ENCODE measurements at regions not wholly inside any gene's neighbourhood (a gene's known extent, or its start where the extent isn't known, plus 50 kb on each side); places are given as distances from the start of the nearest gene placed in this dataset.

- H3K4me1 ChIP-seq (ENCODE audit: control insufficient read depth in 1 of 2, insufficient read depth in 2 of 2, low read length in 2 of 2) = no peaks in the 10 kb centered on the region
- DNase-seq = no peak
- H3K36me3 Mint-ChIP-seq = no peaks in the 10 kb centered on the region
- no peaks in the 10 kb centered on the region for H4K20me1 ChIP-seq (ENCODE audit: insufficient read depth, low read length)
- H3K79me2 ChIP-seq (ENCODE audit: insufficient read depth, low read length) = no peaks in the 10 kb centered on the region
- WGBS (ENCODE audit: insufficient coverage) = 100% methylated on average over 1 of the region's 1 CpG
- H3K4me3 ChIP-seq (replicated peaks in 1 of 3; ENCODE audit: low read depth in 2 of 3, low read length in 3 of 3) = no peak overlapping the region
- H3K9me3 Mint-ChIP-seq = peaks cover 0 to 2% (median 0%) of the 10 kb centered on the region in 7 donors
- H3K9ac ChIP-seq (ENCODE audit: insufficient read depth, low read length, poor library complexity, severe bottlenecking) = no peak overlapping the region
- H3K9me3 ChIP-seq (replicated peaks in 1 of 2; ENCODE audit: control insufficient read depth in 1 of 2, insufficient read depth in 1 of 2, low read length in 2 of 2) = no peaks in the 10 kb centered on the region
- intact Hi-C loops (cut with micrococcal nuclease) = no loop called here
- no peaks in the 10 kb centered on the region for H3K27me3 ChIP-seq (ENCODE audit: control insufficient read depth in 2 of 2, insufficient read depth in 2 of 2, low read length in 2 of 2)
- no peak overlapping the region for H3K4me2 ChIP-seq (replicated peaks; ENCODE audit: extremely low read depth, low read length, poor library complexity, severe bottlenecking)
- no peaks in the 10 kb centered on the region for H3K36me3 ChIP-seq (replicated peaks in 1 of 2; ENCODE audit: control insufficient read depth in 1 of 2, insufficient read depth in 2 of 2, low read length in 2 of 2)
- H3K27ac Mint-ChIP-seq = no peak overlapping the region
- peaks cover 1 to 7% (median 1%) of the 10 kb centered on the region in 3 donors for H3K27me3 Mint-ChIP-seq (ENCODE audit: low read depth in 3 of 3)
- H3K4me1 Mint-ChIP-seq = no peaks in the 10 kb centered on the region
- H3K27ac ChIP-seq (ENCODE audit: low read depth in 1 of 2, low read length in 2 of 2) = no peak overlapping the region
- TF ChIP-seq CTCF (IDR thresholded peaks at IDR 0.05) = no peak
- no peak overlapping the region for H3K4me3 Mint-ChIP-seq
- H2AFZ ChIP-seq (ENCODE audit: insufficient read depth, low read depth, low read length, poor library complexity, severe bottlenecking) = no peak overlapping the region
Measured at GRCh38 chr10:123316776-123317175, 162.6 kb downstream of the BUB3 start.

GRCh38 chr10:123318516-123318915 lies 164.3 kb downstream of the BUB3 start:
- Histone ChIP-seq H3K27ac (ENCODE audit: low read depth in 1 of 2, low read length in 2 of 2) (no peak overlapping the region), H3K36me3 (replicated peaks in 1 of 2; ENCODE audit: control insufficient read depth in 1 of 2, insufficient read depth in 2 of 2, low read length in 2 of 2) (no peaks in the 10 kb centered on the region), H4K20me1 (ENCODE audit: insufficient read depth, low read length) (no peaks in the 10 kb centered on the region), H2AFZ (ENCODE audit: insufficient read depth, low read depth, low read length, poor library complexity, severe bottlenecking) (no peak overlapping the region), H3K79me2 (ENCODE audit: insufficient read depth, low read length) (no peaks in the 10 kb centered on the region), H3K9me3 (replicated peaks in 1 of 2; ENCODE audit: control insufficient read depth in 1 of 2, insufficient read depth in 1 of 2, low read length in 2 of 2) (no peaks in the 10 kb centered on the region), H3K4me3 (replicated peaks in 1 of 3; ENCODE audit: low read depth in 2 of 3, low read length in 3 of 3) (no peak overlapping the region), H3K4me2 (replicated peaks; ENCODE audit: extremely low read depth, low read length, poor library complexity, severe bottlenecking) (no peak overlapping the region), H3K4me1 (ENCODE audit: control insufficient read depth in 1 of 2, insufficient read depth in 2 of 2, low read length in 2 of 2) (no peaks in the 10 kb centered on the region), H3K27me3 (ENCODE audit: control insufficient read depth in 2 of 2, insufficient read depth in 2 of 2, low read length in 2 of 2) (no peaks in the 10 kb centered on the region), H3K9ac (ENCODE audit: insufficient read depth, low read length, poor library complexity, severe bottlenecking) (no peak overlapping the region)
- Mint-ChIP-seq H3K27ac (no peak overlapping the region), H3K9me3 (peaks cover 0 to 2% (median 0%) of the 10 kb centered on the region in 7 donors), H3K27me3 (ENCODE audit: low read depth in 3 of 3) (peaks cover 1 to 7% (median 1%) of the 10 kb centered on the region in 3 donors), H3K4me1 (no peaks in the 10 kb centered on the region), H3K36me3 (no peaks in the 10 kb centered on the region), H3K4me3 (no peak overlapping the region)
- intact Hi-C loops (cut with micrococcal nuclease) = no loop called here
- no peak for TF ChIP-seq CTCF (IDR thresholded peaks at IDR 0.05)
- no peak for DNase-seq
- 60% methylated on average over 1 of the region's 1 CpG for WGBS (ENCODE audit: insufficient coverage)
